ENCODE measurements at regions not wholly inside any gene's neighbourhood (a gene's known extent, or its start where the extent isn't known, plus 50 kb on each side); places are given as distances from the start of the nearest gene placed in this dataset.

DNA sequence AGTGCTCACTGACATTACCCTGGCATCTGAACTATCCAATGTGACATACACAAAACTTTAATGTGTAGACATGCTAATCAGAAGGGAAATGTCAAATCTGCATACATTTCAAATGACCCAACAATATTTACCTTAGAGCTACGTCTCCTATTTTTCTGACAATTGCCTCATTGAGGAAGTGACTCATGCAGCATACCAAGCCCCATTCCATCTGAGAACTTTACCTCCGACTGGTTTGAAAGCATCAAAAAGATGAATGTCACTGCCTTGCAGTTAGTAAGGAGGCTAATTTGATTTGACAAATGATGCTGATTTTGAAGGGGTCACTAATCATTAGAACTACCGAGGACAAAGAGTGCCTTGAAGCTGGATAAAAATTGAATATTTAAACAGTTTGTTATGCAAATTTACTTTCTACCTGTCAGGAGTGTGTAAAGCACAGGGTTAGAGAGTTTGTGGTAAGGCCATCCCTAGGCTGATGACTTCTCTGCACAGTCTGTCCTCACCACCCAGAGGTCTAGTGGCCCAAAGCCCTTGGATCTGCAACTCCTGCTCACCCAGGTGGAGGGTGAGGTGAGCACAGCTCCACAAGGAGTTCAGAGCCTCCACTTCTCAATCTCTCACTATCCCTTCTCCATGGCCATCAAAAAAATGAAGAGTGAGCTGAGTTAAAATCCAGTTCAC is 500.3 kb upstream of the C1orf87 start:
- no peak overlapping the region for H3K9ac ChIP-seq (ENCODE audit: insufficient read length)
- TF ChIP-seq EZH2 (IDR thresholded peaks at IDR 0.05): no peak
- no peaks in the 10 kb centered on the region for H3K36me3 ChIP-seq (ENCODE audit: insufficient read depth, low read length)
- DNase-seq (ENCODE audit: low read depth, low spot score): no peak
- H3K9me3 ChIP-seq (ENCODE audit: low read depth, low read length): no peaks in the 10 kb centered on the region
- H3K27ac ChIP-seq: no peak overlapping the region
- H3K4me3 ChIP-seq: no peak overlapping the region

DNA sequence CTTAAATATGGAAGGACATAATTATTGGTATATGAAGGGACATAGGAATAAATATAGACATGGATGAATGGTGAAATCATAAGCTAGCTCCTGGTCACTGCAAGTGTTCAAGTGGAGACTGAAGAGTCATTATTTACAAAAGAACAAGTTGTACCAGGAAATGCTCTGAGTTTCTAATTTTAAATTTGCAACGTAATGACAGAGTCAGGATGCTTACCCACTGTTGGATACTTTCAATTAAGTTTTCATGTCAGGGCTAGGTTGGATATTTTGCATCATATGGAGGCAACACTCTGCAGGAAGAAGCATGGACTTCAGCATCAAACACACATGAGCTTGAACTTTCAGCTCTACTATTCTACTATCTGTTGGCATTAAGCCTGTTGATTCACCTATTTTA is 499.6 kb upstream of the C1orf87 start:
- H3K27ac ChIP-seq: no peak overlapping the region
- no peaks in the 10 kb centered on the region for H3K9me3 ChIP-seq (ENCODE audit: low read depth, low read length)
- DNase-seq (ENCODE audit: low read depth, low spot score): no peak
- H3K4me3 ChIP-seq: no peak overlapping the region
- H3K36me3 ChIP-seq (ENCODE audit: insufficient read depth, low read length): no peaks in the 10 kb centered on the region
- no peak overlapping the region for H3K9ac ChIP-seq (ENCODE audit: insufficient read length)
- TF ChIP-seq POLR2AphosphoS5 (IDR thresholded peaks at IDR 0.05; ENCODE audit: borderline replicate concordance, low read depth, low read length) (no peak), FOXP2 (optimal IDR thresholded peaks at IDR 0.05; ENCODE audit: control extremely low read depth, extremely low read length, insufficient read depth) (no peak), EZH2 (IDR thresholded peaks at IDR 0.05) (no peak)

DNA sequence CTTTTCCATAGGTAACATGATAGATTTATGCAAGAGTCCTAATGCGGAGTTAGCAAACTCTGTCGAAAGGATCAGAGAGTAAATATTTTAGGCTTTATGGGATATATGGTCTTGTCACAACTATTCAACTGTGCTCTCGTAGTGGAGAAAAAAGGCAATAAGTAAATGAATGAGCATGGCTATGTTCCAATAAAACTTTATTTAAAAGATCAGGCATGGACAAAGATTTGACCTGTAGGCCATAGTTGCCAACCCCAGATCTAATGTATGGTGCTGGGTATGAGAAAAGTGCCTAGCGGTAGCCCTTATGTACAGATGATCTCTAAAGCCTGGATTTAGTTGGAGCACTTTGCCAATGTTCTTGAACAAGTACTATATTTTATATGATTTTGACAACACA is 498.8 kb upstream of the C1orf87 start:
- no peaks in the 10 kb centered on the region for H3K36me3 ChIP-seq (ENCODE audit: insufficient read depth, low read length)
- no peak overlapping the region for H3K27ac ChIP-seq
- no peak overlapping the region for H3K4me3 ChIP-seq
- no peak for DNase-seq (ENCODE audit: low read depth, low spot score)
- TF ChIP-seq EZH2 (IDR thresholded peaks at IDR 0.05) (no peak), FOXP2 (optimal IDR thresholded peaks at IDR 0.05; ENCODE audit: control extremely low read depth, extremely low read length, insufficient read depth) (no peak), POLR2AphosphoS5 (IDR thresholded peaks at IDR 0.05; ENCODE audit: borderline replicate concordance, low read depth, low read length) (no peak)
- H3K9me3 ChIP-seq (ENCODE audit: low read depth, low read length): no peaks in the 10 kb centered on the region
- no peak overlapping the region for H3K9ac ChIP-seq (ENCODE audit: insufficient read length)

DNA sequence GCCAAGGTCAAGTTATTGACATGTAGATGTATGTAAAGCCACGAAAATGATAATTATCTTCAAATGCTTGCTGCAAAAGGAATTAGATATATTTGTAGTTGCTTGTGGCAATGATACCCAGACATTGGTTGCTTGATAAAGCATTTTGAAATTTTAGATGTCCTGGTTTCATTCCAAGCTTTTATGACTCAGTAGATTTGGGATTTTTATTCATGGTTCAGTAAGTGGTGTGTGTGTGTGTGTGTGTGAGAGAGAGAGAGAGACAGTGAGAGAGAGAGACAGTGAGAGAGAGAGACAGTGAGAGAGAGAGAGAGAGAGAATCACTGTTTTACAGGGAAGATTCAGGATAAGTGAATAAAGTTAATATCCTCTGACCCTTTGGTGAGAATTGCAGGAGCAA is 498.2 kb upstream of the C1orf87 start:
- DNase-seq (ENCODE audit: low read depth, low spot score): no peak
- no peak overlapping the region for H3K9ac ChIP-seq (ENCODE audit: insufficient read length)
- no peak overlapping the region for H3K4me3 ChIP-seq
- no peaks in the 10 kb centered on the region for H3K36me3 ChIP-seq (ENCODE audit: insufficient read depth, low read length)
- no peak overlapping the region for H3K27ac ChIP-seq
- no peak for TF ChIP-seq POLR2AphosphoS5 (IDR thresholded peaks at IDR 0.05; ENCODE audit: borderline replicate concordance, low read depth, low read length)
- no peak for TF ChIP-seq FOXP2 (optimal IDR thresholded peaks at IDR 0.05; ENCODE audit: control extremely low read depth, extremely low read length, insufficient read depth)
- no peak for TF ChIP-seq EZH2 (IDR thresholded peaks at IDR 0.05)
- no peaks in the 10 kb centered on the region for H3K9me3 ChIP-seq (ENCODE audit: low read depth, low read length)

DNA sequence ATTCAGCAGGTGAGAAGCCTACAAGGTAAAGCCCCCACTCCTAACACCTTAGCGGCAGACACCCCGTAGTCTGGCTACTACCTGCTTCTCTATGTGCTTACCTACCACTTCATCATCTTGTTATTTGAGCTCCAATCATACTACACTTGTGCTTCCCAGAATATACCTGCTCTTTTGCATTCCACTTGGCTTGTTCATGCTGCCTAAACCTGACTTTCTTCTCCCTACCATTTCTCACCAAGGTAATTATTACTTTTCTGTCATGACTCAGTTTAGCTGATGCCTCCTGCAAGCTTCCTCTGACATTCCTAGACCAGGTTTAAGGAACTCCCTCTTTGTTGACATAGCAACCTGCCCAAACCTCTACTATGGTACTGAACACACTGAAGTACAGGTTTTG is 495.6 kb upstream of the C1orf87 start:
- no peak for TF ChIP-seq POLR2AphosphoS5 (IDR thresholded peaks at IDR 0.05; ENCODE audit: borderline replicate concordance, low read depth, low read length)
- no peaks in the 10 kb centered on the region for H3K36me3 ChIP-seq (ENCODE audit: insufficient read depth, low read length)
- H3K27ac ChIP-seq: no peak overlapping the region
- H3K4me3 ChIP-seq: no peak overlapping the region
- no peak overlapping the region for H3K9ac ChIP-seq (ENCODE audit: insufficient read length)
- no peak for DNase-seq (ENCODE audit: low read depth, low spot score)
- no peaks in the 10 kb centered on the region for H3K9me3 ChIP-seq (ENCODE audit: low read depth, low read length)

DNA sequence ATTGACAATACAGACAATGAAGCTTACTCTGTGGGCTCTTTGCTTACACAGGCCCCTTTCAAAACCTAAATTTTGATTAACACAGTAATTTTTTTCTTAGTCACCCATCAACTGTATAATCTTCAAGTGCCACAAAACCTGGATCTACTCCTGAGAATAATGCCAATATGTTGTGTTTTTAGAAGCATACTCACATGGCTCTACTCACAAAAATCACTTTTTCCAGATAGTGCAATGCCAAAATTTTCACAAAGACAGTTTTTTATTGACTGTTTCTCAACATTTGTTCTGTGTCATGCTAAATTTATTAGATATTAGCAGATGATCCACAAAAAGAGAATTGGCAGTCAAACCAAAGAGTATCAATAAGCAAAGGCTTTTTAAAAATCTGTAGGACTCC is 493.7 kb upstream of the C1orf87 start:
- Histone ChIP-seq H3K27ac (no peak overlapping the region), H3K36me3 (ENCODE audit: insufficient read depth, low read length) (no peaks in the 10 kb centered on the region), H3K9me3 (ENCODE audit: low read depth, low read length) (no peaks in the 10 kb centered on the region), H3K9ac (ENCODE audit: insufficient read length) (no peak overlapping the region), H3K4me3 (no peak overlapping the region)
- TF ChIP-seq FOXP2 (optimal IDR thresholded peaks at IDR 0.05; ENCODE audit: control extremely low read depth, extremely low read length, insufficient read depth) (no peak), EZH2 (IDR thresholded peaks at IDR 0.05) (no peak), POLR2AphosphoS5 (IDR thresholded peaks at IDR 0.05; ENCODE audit: borderline replicate concordance, low read depth, low read length) (no peak)
- DNase-seq (ENCODE audit: low read depth, low spot score): no peak

DNA sequence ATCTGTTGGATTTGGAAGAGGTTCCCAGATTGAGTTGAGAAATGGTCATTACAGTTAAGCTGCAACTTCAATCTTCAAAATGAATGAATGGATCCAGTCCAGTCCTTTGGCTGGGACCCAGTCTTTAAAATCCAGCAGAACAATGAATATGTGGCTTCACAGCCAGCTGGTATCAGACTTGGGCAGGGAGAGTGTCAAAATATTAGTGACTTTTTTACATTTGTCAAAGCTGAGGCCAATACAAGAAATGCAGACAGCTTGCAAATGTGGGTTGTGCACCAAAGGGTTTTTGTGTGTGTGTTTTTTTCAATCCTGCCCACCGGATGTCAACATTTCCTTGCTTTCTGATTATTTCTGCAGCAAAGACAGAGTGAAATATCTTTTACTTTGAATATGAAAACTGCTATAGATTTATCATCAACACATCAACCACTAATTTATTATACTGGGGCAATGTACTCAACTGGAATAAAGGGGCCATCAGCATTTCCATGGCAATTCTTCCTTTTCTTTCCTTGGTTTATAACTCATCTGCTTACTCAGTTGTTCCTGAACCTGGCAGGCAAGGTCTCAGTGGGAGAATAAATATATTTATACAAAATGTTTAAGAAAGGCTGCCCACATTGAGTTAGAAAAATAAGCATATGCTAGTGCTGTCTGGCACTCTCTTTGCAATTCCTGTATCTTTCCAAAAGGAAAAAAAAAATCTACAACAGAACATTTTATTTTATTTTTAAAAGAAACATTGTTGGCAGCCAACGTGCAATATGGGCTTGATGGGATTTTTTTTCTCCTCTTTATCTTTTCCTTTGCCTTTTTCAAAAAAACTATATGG is 491.6 kb upstream of the C1orf87 start:
- Histone ChIP-seq H3K27ac (no peak overlapping the region), H3K9me3 (ENCODE audit: low read depth, low read length) (no peaks in the 10 kb centered on the region), H3K36me3 (ENCODE audit: insufficient read depth, low read length) (no peaks in the 10 kb centered on the region), H3K9ac (ENCODE audit: insufficient read length) (no peak overlapping the region), H3K4me3 (no peak overlapping the region)
- no peak for DNase-seq (ENCODE audit: low read depth, low spot score)
- TF ChIP-seq POLR2AphosphoS5 (IDR thresholded peaks at IDR 0.05; ENCODE audit: borderline replicate concordance, low read depth, low read length) (no peak), EZH2 (IDR thresholded peaks at IDR 0.05) (no peak), FOXP2 (optimal IDR thresholded peaks at IDR 0.05; ENCODE audit: control extremely low read depth, extremely low read length, insufficient read depth) (no peak)

DNA sequence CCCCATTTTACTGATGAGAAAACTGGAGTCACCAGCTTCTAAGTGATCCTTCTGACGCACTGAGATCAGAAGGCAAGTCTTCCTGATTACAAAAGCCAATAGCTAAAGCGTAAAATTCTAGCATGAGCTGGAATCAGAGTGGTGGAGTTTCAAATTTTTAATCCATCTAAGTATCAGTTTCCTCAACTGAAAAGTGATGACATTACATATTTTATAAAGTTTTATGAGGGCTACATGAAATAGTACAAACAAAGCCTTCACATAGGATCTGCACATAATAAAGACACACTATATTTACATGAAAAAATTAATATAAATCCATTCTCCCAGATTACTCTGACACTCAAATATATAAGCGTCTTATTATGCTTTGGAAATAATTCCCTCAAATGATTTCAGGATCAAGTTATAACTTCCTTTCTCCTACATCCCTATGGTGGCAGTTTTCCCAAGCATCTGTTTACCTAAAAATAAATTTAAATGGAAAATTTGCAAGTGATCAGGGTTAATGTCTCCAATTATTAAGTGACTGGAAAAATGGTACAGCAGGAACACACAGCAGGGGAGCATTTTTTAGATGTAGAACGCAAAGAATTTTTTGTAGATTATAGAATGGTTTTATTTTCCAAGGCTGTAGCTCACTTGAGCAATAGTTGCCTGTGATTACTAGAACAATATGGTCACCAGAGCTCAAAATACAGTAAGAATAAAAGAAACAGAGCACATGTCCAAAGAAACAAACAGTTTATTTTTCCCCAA is 490.4 kb upstream of the C1orf87 start:
- Histone ChIP-seq H3K27ac (no peak overlapping the region), H3K36me3 (ENCODE audit: insufficient read depth, low read length) (no peaks in the 10 kb centered on the region), H3K9ac (ENCODE audit: insufficient read length) (no peak overlapping the region), H3K4me3 (no peak overlapping the region), H3K9me3 (ENCODE audit: low read depth, low read length) (no peaks in the 10 kb centered on the region)
- TF ChIP-seq EZH2 (IDR thresholded peaks at IDR 0.05): no peak
- no peak for TF ChIP-seq FOXP2 (optimal IDR thresholded peaks at IDR 0.05; ENCODE audit: control extremely low read depth, extremely low read length, insufficient read depth)
- no peak for TF ChIP-seq POLR2AphosphoS5 (IDR thresholded peaks at IDR 0.05; ENCODE audit: borderline replicate concordance, low read depth, low read length)
- no peak for DNase-seq (ENCODE audit: low read depth, low spot score)

Measured in SK-N-MC (cell line).